HG03520 (cell line): ENCODE measurements at regions not wholly inside any gene's neighbourhood (a gene's known extent, or its start where the extent isn't known, plus 50 kb on each side); places are given as distances from the start of the nearest gene placed in this dataset.

Experiments used
- ATAC-seq: cut with Tn5 transposase; IDR thresholded peaks from one replicate; pipeline ENCODE4 v1.9.1; 2021; ENCODE audit warnings: mild to moderate bottlenecking, moderate library complexity; ENCODE audit not compliant: unreplicated experiment

GRCh38 chr6:148652205-148652604 is 94.6 kb upstream of the UST start:
- no peak for ATAC-seq

DNA sequence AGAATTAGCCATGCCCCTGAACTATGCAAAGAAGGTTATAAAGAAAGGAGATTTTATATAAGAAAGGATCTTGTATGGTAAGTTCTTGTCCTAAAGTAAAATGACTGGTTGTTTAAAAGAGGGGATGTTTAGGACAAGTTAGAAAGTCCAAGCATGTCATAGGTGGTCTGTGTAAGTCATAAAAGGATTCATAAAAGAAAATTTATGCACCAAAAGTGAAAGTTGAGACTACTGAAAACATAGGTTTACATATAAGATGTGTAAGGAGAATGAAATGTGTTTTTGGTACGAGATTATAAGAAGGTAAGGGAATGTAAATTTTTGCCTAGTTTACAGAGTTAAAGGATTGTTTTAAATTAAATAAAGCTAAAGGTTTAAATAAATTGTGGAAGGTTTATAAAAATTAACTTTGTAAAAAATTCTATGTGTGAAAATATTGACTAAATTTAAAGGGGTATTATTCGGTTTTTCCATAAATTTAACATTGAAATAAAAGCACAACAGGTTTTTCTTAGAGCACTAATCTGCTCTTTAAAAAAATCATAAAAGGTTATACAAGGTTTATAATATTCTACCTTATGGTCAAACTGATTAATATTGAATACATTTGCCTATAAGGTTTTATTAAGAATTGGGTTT is 93.6 kb upstream of the UST start:
- no peak for ATAC-seq

- no peak for ATAC-seq
Observed at GRCh38 chr6:148657048-148657447, 89.8 kb upstream of the UST start.

DNA sequence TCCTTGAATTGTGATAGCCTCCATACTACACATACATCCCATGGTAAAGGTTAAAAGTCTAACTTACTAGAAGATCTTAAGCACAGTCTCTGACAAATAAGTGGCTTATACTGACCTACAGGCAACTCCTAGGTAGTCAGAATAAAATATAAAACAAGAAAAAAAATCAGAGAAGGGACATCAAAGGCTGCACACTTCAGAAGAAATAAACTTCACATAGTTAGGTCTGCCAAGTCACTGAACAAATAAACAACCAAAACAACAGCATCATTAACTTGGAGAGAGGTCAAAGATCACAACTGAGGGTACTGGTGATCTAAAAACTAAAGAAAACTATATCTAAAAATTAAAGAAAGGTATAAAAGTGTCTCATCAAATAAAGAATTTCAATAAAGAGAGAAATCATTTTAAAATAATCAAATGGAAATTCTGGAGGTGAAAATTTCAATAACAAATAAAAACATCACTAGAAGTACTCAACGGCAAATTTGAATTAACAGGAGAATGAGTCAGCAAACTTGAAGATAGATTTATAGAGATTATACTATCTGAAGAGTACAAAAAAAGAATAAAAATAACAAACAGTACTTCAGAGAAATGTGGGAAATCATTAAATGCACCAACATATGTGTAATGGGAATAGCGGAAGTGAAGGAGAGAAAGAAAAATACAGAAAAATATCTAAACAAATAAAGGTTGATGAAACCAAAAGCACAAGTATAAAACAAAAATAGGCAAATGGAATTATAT is 88.0 kb upstream of the UST start:
- ATAC-seq, result no peak

DNA sequence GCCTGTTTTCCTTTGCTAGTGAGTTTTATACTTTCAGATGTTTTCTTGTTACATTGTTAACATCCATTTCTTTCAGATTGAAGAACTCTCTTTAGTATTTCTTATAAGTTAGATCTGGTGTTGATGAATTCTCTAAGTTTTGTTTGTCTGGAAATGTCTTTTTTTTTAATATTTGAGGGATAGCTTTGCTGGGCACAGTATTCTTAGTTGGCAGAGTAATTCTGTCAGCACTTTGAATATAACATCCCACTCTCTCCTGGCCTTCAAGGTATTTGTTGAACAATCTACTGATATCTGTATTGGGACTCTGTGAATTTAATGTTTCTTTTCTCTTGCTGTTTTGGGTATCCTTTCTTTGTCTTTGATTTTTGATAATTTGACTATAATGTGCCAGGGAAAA is 79.4 kb upstream of the UST start:
- ATAC-seq, result no peak

- ATAC-seq, result no peak
Observed at GRCh38 chr6:148671085-148671484, 75.7 kb upstream of the UST start.

DNA sequence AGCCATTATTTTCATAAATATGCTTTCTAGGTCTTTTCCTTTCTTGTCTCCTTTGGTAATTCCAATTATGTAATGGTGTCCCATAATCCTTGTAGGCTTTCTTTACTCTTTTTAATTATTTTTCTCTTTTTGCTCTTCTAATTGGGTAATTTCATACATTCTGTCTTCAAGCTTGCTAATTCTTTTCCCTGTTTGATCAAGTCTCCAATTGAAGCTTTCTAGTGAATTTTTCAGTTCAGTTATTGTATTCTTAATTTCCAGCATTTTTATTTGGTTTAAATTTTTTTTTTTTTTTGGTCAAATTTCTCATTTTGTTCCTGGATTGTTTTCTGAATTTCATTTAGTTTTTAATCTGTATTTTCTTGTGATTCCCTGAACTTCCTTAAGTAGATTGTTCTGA is 74.9 kb upstream of the UST start:
- no peak for ATAC-seq

DNA sequence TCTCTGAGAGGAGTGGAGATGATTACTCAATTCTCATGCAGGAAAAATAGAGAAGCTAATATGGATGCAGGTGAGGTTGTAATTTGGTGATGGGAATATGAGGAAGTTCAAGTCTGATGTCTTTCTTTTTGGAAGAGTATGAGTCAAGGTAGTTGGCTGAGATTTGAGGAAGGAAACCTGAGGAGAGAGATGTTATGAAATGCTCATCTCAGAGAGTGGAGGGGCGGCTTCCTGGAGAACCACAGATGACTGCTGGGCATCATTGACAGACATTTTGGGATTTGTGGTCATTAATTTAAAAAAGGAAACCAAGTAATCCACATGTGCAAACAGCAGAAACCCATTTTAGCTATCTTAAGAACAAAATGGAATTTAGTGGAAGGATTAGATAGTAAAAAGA is 72.5 kb upstream of the UST start:
- no peak for ATAC-seq

DNA sequence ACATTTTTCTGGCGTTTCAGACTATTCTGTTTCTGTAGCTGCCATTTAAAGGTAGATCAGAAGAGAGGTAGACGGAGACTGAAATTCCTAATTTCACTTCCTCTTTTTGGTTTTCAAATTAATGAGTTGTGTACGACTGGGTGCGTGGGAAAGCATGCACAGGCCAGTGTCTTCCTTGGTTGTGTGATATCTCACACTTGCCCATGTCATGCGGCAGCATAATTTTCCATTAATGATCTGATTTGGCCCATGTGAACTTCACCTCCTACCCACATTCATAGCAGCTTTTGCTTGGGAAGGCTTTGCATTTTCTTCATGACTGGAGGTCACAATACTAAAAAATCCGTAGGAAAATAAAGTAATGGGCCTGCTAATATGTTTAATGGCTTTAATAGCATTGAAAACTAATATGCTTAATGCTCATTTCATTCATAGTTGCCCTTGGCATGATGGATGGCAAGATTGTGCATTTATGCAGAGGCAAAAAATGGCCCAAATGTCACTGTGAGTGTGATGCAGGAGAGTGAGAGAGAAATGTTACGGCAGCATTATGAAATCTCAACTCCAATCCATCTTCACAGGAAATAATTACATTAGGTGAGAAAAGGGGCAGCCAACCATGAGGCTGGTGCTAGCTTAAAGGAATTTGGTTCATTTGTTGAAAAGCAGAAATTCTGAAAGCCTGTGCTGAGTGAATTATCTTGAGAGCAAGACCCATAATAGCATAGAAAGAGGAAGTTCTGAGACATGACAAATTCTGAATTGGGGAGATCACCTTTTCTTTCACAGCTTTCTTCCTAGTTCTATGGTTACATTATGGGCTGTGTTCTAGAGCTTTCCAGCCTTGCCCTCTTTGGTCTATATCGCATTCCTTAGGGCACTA is 69.0 kb upstream of the UST start:
- ATAC-seq, result peak; percentile 78

DNA sequence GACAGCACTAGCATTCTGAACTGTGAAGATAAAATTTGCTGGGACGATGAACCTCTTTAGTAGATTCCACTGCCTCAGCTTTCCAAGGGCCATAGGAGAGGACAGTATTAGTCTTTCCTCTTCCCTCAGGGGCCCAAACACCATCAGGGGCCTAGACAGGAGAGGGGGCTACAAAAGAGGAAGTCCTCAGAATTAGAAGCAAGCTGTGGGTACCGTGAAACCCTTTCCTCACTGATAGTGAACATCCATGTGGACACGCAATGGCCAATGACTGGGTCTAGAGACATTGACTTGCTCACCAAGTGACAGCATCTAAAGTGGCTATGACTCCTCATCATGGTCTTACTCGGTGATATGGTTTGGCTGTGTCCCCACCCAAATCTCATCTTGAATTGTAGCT is 68.1 kb upstream of the UST start:
- no peak for ATAC-seq

DNA sequence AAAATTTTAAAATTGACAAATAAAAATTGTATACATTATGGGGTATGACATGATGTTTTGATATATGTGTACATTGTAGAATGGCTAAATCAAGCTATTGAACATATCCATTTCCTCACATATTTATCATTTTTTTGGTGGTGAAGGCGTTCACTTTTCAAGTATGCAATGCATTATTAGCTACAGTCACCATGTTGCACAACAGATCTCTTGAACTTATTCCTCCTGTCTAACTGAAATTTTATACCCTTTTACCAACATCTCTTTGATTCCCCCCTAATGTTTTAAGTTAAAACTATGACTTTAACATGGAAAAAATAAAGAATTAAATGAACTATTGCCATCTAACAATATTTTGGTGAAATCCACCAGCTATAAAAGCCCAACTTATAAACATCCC is 65.2 kb upstream of the UST start:
- ATAC-seq, result no peak

GRCh38 chr6:148682252-148682651 is 64.6 kb upstream of the UST start:
- ATAC-seq, result no peak

DNA sequence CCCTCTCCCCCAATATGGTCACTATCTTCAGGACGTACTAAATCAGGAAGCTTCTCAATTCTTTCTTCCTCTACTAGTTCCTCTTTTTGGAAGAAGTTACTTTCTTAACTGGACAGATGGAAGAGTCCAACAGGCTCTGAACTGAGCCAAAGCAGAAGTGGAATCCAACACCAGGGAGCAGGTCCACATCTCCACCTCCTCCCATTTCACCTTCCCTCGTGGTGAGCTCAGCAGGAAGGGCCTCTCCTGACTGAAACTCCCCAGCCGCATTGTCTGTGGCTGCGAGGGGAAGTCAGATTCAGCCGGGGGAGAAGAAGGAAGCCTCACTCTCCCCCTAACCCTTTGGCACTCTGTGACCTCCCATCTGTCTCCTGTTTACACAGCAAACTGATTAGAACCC is 63.8 kb upstream of the UST start:
- no peak for ATAC-seq

DNA sequence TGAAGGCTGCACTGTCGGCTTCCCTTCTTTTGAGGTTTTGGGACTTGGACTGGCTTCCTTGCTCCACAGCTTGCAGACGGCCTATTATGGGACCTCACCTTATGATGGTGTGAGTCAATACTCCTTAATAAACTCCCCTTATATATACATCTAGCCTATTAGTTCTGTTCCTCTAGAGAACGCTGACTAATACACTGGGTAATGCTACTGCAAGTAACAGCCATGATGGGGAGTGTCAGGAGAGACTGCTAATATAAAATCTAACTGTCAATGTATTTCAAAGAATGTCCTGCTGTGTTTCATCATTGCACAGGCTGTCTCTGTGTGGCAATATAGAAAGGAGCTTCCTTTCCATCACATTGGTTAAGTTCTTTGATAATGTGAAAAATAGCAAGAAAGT is 57.7 kb upstream of the UST start:
- ATAC-seq, result no peak

DNA sequence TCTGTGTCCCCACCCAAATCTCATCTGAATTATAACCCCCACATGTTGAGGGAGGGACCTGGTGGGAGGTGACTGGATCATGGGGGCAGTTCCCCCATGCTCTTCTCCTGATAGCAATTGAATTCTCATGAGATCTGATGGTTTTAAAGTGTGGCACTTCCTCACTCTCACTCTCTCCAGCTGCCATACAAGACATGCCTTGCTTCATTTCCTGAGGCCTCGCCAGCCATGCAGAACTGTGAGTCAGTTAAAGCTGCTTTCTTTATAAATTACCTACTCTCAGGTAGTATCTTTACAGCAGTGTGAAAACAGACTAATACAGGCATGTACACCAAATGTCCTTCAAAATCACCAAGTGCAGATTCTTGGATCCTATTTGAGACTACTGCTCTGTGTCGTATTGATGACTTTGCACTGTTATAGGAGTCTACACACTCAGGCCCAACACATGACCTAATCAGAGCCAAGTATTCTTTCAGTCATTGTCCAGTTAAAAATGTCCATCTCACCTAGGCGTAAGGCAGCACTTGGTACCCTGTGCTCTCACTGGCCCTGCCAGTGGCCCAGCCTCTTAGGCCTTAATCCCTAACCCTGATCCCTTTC is 52.8 kb upstream of the UST start:
- ATAC-seq, result peak; percentile 60
